ENCODE measurements at regions not wholly inside any gene's neighbourhood (a gene's known extent, or its start where the extent isn't known, plus 50 kb on each side); places are given as distances from the start of the nearest gene placed in this dataset.

GRCh38 chr9:78606001-78606379 lies 309.1 kb downstream of the PSAT1 start:
- TF ChIP-seq CTCF (IDR thresholded peaks at IDR 0.05): no peak
- no peak for TF ChIP-seq ZFX (IDR thresholded peaks at IDR 0.05; ENCODE audit: borderline replicate concordance)

Data from 22Rv1 (cell line).